H9 (cell line): ENCODE measurements at regions not wholly inside any gene's neighbourhood (a gene's known extent, or its start where the extent isn't known, plus 50 kb on each side); places are given as distances from the start of the nearest gene placed in this dataset.

ENCODE experiments used
- DNase-seq: peaks from one replicate; pipeline ENCODE4 v3.0.0-alpha.2; 2017
- H2AFZ ChIP-seq: one replicate; pipeline ENCODE4 v1.6.1; 2013; ENCODE audit warnings: mild to moderate bottlenecking, low read length, control low read depth, moderate library complexity
- H2AK5ac ChIP-seq: 2 replicates; pipeline ENCODE4 v1.6.1; 2013; ENCODE audit warnings: low read length, control low read depth, mixed read lengths; ENCODE audit not compliant: insufficient read length
- H2BK120ac ChIP-seq: one replicate; pipeline ENCODE4 v1.6.1; 2013; ENCODE audit warnings: low read depth, mild to moderate bottlenecking, low read length, control low read depth, inconsistent platforms; ENCODE audit not compliant: poor library complexity, severe bottlenecking
- H2BK12ac ChIP-seq: 2 replicates; pipeline ENCODE4 v1.6.1; 2013; ENCODE audit warnings: low read length, control low read depth, mixed read lengths, low read depth; ENCODE audit not compliant: insufficient read length
- H2BK15ac ChIP-seq: 2 replicates; pipeline ENCODE4 v1.6.1; 2013; ENCODE audit warnings: low read depth, low read length, control low read depth
- H2BK20ac ChIP-seq: one replicate; pipeline ENCODE4 v1.6.1; 2013; ENCODE audit warnings: low read depth, mild to moderate bottlenecking, low read length, control low read depth, inconsistent platforms; ENCODE audit not compliant: poor library complexity, severe bottlenecking
- H2BK5ac ChIP-seq: 2 replicates; pipeline ENCODE4 v1.6.1; 2013; ENCODE audit warnings: low read length, control low read depth, mixed read lengths; ENCODE audit not compliant: insufficient read length
- H3K14ac ChIP-seq: 2 replicates; pipeline ENCODE4 v1.6.1; 2013; ENCODE audit warnings: low read length, control low read depth; ENCODE audit not compliant: insufficient read depth
- H3K18ac ChIP-seq: 2 replicates; pipeline ENCODE4 v1.6.1; 2013; ENCODE audit warnings: low read depth, mild to moderate bottlenecking, mixed read lengths, low read length, control low read depth; ENCODE audit not compliant: insufficient read length
- H3K23ac ChIP-seq: 2 replicates; pipeline ENCODE4 v1.6.1; 2013; ENCODE audit warnings: low read length, control low read depth, mixed read lengths, low read depth; ENCODE audit not compliant: insufficient read length
- H3K23me2 ChIP-seq: 2 replicates; pipeline ENCODE4 v1.6.1; 2013; ENCODE audit warnings: low read depth, mild to moderate bottlenecking, mixed read lengths, low read length, control low read depth; ENCODE audit not compliant: insufficient read length, poor library complexity, severe bottlenecking
- H3K27ac ChIP-seq: 2 replicates; pipeline ENCODE4 v1.5.1; 2013; ENCODE audit warnings: low read length, control low read depth, mixed read lengths, low read depth; ENCODE audit not compliant: insufficient read length
- H3K27me3 ChIP-seq: 2 replicates; pipeline ENCODE4 v1.6.1; 2013; ENCODE audit warnings: low read length, control low read depth, inconsistent platforms; ENCODE audit not compliant: insufficient read depth
- H3K4ac ChIP-seq: 2 replicates; pipeline ENCODE4 v1.6.1; 2013; ENCODE audit warnings: low read depth, mild to moderate bottlenecking, control low read depth, inconsistent platforms, low read length, moderate library complexity
- H3K4me1 ChIP-seq: 2 replicates; pipeline ENCODE4 v1.6.1; 2013; ENCODE audit warnings: low read length, control low read depth, inconsistent platforms; ENCODE audit not compliant: insufficient read depth
- H3K4me2 ChIP-seq: 2 replicates; pipeline ENCODE4 v1.6.1; 2013; ENCODE audit warnings: low read length, control low read depth, mixed read lengths; ENCODE audit not compliant: insufficient read length, insufficient read depth
- H3K56ac ChIP-seq: 2 replicates; pipeline ENCODE4 v1.6.1; 2013; ENCODE audit warnings: low read depth, mild to moderate bottlenecking, mixed read lengths, low read length, control low read depth; ENCODE audit not compliant: insufficient read length
- H3K79me1 ChIP-seq: 2 replicates; pipeline ENCODE4 v1.6.1; 2013; ENCODE audit warnings: low read depth, mild to moderate bottlenecking, moderate library complexity, low read length, control low read depth, inconsistent platforms; ENCODE audit not compliant: insufficient read depth, poor library complexity, severe bottlenecking
- H3K79me2 ChIP-seq: 2 replicates; pipeline ENCODE4 v1.6.1; 2013; ENCODE audit warnings: low read length, control low read depth, inconsistent platforms; ENCODE audit not compliant: insufficient read depth
- H3K9ac ChIP-seq: 2 replicates; pipeline ENCODE4 v1.6.1; 2013; ENCODE audit warnings: low read length, control low read depth, mixed read lengths; ENCODE audit not compliant: insufficient read length; ENCODE audit errors: extremely low read depth
- H3K9me3 ChIP-seq: one replicate; pipeline ENCODE4 v1.6.1; 2013; ENCODE audit warnings: low read depth, low read length, inconsistent platforms; ENCODE audit not compliant: control insufficient read depth
- H3T11ph ChIP-seq: one replicate; pipeline ENCODE4 v1.6.1; 2013; ENCODE audit warnings: mild to moderate bottlenecking, low read length, control low read depth, inconsistent platforms
- H4K20me1 ChIP-seq: one replicate; pipeline ENCODE4 v1.6.1; 2013; ENCODE audit not compliant: control insufficient read depth, insufficient read length, insufficient read depth
- H4K5ac ChIP-seq: 2 replicates; pipeline ENCODE4 v1.6.1; 2013; ENCODE audit warnings: low read depth, mild to moderate bottlenecking, mixed read lengths, low read length, control low read depth; ENCODE audit not compliant: insufficient read length
- H4K8ac ChIP-seq: replicated peaks from 2 replicates; pipeline ENCODE4 v1.6.1; 2013; ENCODE audit warnings: low read length, control low read depth, mixed read lengths, low read depth; ENCODE audit not compliant: insufficient read length
- H4K91ac ChIP-seq: 2 replicates; pipeline ENCODE4 v1.6.1; 2013; ENCODE audit warnings: low read depth, mild to moderate bottlenecking, moderate library complexity, mixed read lengths, low read length, control low read depth; ENCODE audit not compliant: insufficient read length
- H3K27ac Mint-ChIP-seq, 3 experiments: 2 replicates in 2 of 3; 3 replicates in 1 of 3; pipeline ENCODE4 v1.8.0; 2020 to 2021; ENCODE audit warnings: mixed read lengths in 3 of 3, mild to moderate bottlenecking in 1 of 3, moderate library complexity in 1 of 3
- H3K27me3 Mint-ChIP-seq: 2 replicates; pipeline ENCODE4 v1.8.0; 2021; ENCODE audit warnings: low read depth, mild to moderate bottlenecking, moderate library complexity, mixed read lengths
- H3K36me3 Mint-ChIP-seq, 3 experiments: 2 replicates in 2 of 3; 3 replicates in 1 of 3; pipeline ENCODE4 v1.8.0; 2020 to 2021; ENCODE audit warnings: low read depth in 3 of 3, mixed read lengths in 3 of 3; ENCODE audit not compliant: insufficient read depth in 1 of 3
- H3K4me1 Mint-ChIP-seq, 2 experiments: 2 replicates each; pipeline ENCODE4 v1.8.0; 2020; ENCODE audit warnings: mixed read lengths in 2 of 2
- H3K4me3 Mint-ChIP-seq, 2 experiments: 2 replicates in 1 of 2; 3 replicates in 1 of 2; pipeline ENCODE4 v1.8.0; 2020 to 2021; ENCODE audit warnings: mild to moderate bottlenecking in 2 of 2, mixed read lengths in 2 of 2, moderate library complexity in 1 of 2
- H3K9me3 Mint-ChIP-seq, 2 experiments: 2 replicates in 1 of 2; 3 replicates in 1 of 2; pipeline ENCODE4 v1.8.0; 2020; ENCODE audit warnings: mild to moderate bottlenecking in 2 of 2, mixed read lengths in 2 of 2, moderate library complexity in 1 of 2
- CTCF ChIP-seq: fragments of 200-600 bp; sonication (generic); conservative IDR thresholded peaks from 3 replicates; pipeline ENCODE4 v1.8.0; 2021; ENCODE audit warnings: antibody characterized with exemption, mild to moderate bottlenecking
- WGBS: extraction: QIAGEN DNeasy Blood & Tissue Kit; methylation state at CpG from one replicate; pipeline ENCODE4 v1.1.7; 2013; ENCODE audit warnings: missing lambda C conversion rate, low lambda C conversion rate, mixed read lengths; ENCODE audit not compliant: insufficient read length; ENCODE audit errors: extremely low coverage; 5-methylcytosine and 5-hydroxymethylcytosine counted together

- H3K4me1 Mint-ChIP-seq: no peaks in the 10 kb centered on the region
- Histone ChIP-seq H3K4me1 (no peaks in the 10 kb centered on the region), H3K4me2 (no peak overlapping the region), H3K9ac (no peak overlapping the region), H3K23ac (no peak overlapping the region), H2BK120ac (no peak overlapping the region), H3K79me2 (no peaks in the 10 kb centered on the region), H3K14ac (no peak overlapping the region), H3K27ac (no peak overlapping the region), H2BK5ac (no peak overlapping the region), H3K4ac (no peak overlapping the region), H3T11ph (no peak overlapping the region), H2BK12ac (no peak overlapping the region), H4K5ac (no peak overlapping the region), H4K91ac (no peak overlapping the region), H3K56ac (no peak overlapping the region), H2AK5ac (no peak overlapping the region), H3K18ac (no peak overlapping the region), H4K20me1 (no peaks in the 10 kb centered on the region), H2BK15ac (no peak overlapping the region), H3K23me2 (no peaks in the 10 kb centered on the region), H2AFZ (no peak overlapping the region), H4K8ac (no peak overlapping the region), H3K79me1 (no peaks in the 10 kb centered on the region), H3K27me3 (no peaks in the 10 kb centered on the region), H2BK20ac (no peak overlapping the region), H3K9me3 (no peaks in the 10 kb centered on the region)
- no peaks in the 10 kb centered on the region for H3K36me3 Mint-ChIP-seq
- H3K4me3 Mint-ChIP-seq: no peak overlapping the region
- WGBS: no CpG with 5 or more reads among the region's 6 CpGs
- H3K27ac Mint-ChIP-seq: no peak overlapping the region
- no peak for TF ChIP-seq CTCF
- no peaks in the 10 kb centered on the region; a peak in 1 of 5 replicates for H3K9me3 Mint-ChIP-seq
- no peak for DNase-seq
- peaks cover 11% of the 10 kb centered on the region for H3K27me3 Mint-ChIP-seq
Measured at GRCh38 chr10:125417605-125418004, 257.2 kb upstream of the CTBP2 start.
